ENCODE measurements at regions not wholly inside any gene's neighbourhood (a gene's known extent, or its start where the extent isn't known, plus 50 kb on each side); places are given as distances from the start of the nearest gene placed in this dataset.
"Not testable (repeated sequence)": the region's sequence is repeated elsewhere in the genome, so short reads cannot be mapped to it uniquely, and the experiment has no call there.

DNA sequence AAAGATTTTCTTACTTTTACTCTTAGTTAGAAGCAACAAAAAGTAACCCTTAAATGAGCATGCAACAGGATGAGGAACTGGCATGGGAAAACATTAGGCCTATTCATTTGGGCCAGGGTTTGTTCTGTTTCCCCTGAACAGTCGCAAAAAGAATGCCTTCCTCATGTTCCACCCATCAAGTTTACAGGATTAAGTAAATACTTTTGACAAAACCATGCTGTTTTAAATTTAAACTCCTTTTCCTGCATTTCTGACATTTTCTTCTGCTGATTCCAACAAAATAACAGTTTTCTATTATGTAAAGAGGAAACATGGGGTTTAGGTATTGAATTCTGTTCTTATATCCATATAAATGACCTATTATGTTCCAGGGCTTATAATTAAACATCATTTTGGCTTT is 236.6 kb upstream of the ACTBL2 start:
- Histone ChIP-seq H3K4me3 (no peak overlapping the region), H3K27ac (no peak overlapping the region), H3K27me3 (no peaks in the 10 kb centered on the region), H3K9me3 (no peaks in the 10 kb centered on the region), H3K36me3 (no peaks in the 10 kb centered on the region), H3K4me1 (ENCODE audit: insufficient read depth) (no peaks in the 10 kb centered on the region)
- intact Hi-C loops (cut with DNase I), result no loop called here
- 30 to 44% (median 32%) methylated on average over 1 of the region's 1 CpG for WGBS, 3 donors
- no peak for DNase-seq
- no peak for TF ChIP-seq EP300 (IDR thresholded peaks at IDR 0.05)
- TF ChIP-seq, protein P1, sequence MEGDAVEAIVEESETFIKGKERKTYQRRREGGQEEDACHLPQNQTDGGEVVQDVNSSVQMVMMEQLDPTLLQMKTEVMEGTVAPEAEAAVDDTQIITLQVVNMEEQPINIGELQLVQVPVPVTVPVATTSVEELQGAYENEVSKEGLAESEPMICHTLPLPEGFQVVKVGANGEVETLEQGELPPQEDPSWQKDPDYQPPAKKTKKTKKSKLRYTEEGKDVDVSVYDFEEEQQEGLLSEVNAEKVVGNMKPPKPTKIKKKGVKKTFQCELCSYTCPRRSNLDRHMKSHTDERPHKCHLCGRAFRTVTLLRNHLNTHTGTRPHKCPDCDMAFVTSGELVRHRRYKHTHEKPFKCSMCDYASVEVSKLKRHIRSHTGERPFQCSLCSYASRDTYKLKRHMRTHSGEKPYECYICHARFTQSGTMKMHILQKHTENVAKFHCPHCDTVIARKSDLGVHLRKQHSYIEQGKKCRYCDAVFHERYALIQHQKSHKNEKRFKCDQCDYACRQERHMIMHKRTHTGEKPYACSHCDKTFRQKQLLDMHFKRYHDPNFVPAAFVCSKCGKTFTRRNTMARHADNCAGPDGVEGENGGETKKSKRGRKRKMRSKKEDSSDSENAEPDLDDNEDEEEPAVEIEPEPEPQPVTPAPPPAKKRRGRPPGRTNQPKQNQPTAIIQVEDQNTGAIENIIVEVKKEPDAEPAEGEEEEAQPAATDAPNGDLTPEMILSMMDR (IDR thresholded peaks at IDR 0.05), result no peak

DNA sequence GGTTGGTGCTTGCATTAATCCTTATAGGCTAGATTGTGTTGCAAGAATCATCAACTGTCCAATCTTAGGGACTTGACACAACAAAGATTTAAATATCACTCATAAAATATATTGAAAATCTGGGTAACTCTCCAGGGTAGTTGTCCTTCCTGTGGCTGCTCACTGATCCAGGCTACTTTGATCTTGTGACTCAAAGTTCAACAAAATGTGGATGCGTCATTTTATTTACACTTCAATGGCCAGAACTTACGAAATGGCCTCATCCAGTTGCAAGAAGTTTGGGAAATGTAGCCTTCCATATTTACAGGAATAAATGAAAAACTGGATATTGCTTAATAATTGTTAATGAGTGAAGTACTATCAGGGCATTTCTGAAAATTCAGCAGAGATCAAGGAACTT is 235.5 kb upstream of the ACTBL2 start:
- Histone ChIP-seq H3K27me3 (no peaks in the 10 kb centered on the region), H3K27ac (no peak overlapping the region), H3K4me3 (no peak overlapping the region), H3K4me1 (ENCODE audit: insufficient read depth) (no peaks in the 10 kb centered on the region), H3K36me3 (no peaks in the 10 kb centered on the region), H3K9me3 (no peaks in the 10 kb centered on the region)
- TF ChIP-seq, protein P1 (IDR thresholded peaks at IDR 0.05), result no peak
- no peak for TF ChIP-seq POLR2A (IDR thresholded peaks at IDR 0.05)
- TF ChIP-seq EP300 (IDR thresholded peaks at IDR 0.05), result no peak
- DNase-seq, result no peak
- 35 to 41% (median 40%) methylated on average over 2 of the region's 2 CpGs for WGBS, 3 donors
- intact Hi-C loops (cut with DNase I), result no loop called here

DNA sequence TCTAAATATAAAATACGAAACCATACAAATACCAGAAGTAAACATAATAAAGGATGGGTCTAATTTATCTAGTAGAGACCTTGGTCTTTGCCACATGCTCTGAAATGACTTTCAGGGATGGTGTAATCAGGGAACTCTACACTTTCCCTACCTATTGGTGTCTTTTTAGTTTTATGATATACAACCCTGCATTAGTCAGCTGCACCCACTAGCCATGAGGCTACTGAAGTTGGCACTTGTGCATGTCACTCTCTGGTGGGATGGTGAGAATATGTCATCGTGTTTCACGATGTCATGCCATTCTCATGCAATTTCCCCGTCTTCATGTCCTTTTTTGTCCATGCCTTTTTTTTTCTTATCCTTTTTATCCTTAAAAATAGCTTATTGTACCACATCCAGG is 234.9 kb upstream of the ACTBL2 start:
- Histone ChIP-seq H3K4me3 (no peak overlapping the region), H3K9me3 (no peaks in the 10 kb centered on the region), H3K27ac (no peak overlapping the region), H3K27me3 (no peaks in the 10 kb centered on the region), H3K4me1 (ENCODE audit: insufficient read depth) (no peaks in the 10 kb centered on the region), H3K36me3 (no peaks in the 10 kb centered on the region)
- intact Hi-C loops (cut with DNase I), result no loop called here
- no peak for DNase-seq
- TF ChIP-seq, protein P1 (IDR thresholded peaks at IDR 0.05), result no peak
- TF ChIP-seq POLR2A (IDR thresholded peaks at IDR 0.05) (no peak), EP300 (IDR thresholded peaks at IDR 0.05) (no peak)
- 65 to 71% (median 68%) methylated on average over 4 of the region's 4 CpGs for WGBS, 3 donors

DNA sequence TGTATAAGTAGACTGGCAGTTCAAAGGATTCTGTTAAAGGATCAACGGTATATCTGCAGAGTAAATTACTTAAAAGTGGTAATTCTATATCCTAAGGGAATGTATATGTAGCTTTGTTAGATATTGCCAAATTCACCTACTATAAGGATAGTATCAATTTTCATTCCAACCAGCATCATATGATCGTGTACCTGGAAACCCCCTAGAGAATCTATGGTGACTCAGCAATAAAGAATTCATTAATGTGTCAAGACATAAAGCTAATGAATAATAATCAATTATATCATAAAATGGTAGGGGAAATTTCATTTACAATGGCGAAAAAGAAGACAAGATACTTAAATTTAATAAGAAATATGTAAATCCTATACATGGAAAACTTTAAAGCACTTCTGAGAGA is 234.1 kb upstream of the ACTBL2 start:
- 89 to 93% (median 91%) methylated on average over 3 of the region's 3 CpGs for WGBS, 3 donors
- Histone ChIP-seq H3K4me1 (ENCODE audit: insufficient read depth) (no peaks in the 10 kb centered on the region), H3K36me3 (no peaks in the 10 kb centered on the region), H3K9me3 (no peaks in the 10 kb centered on the region), H3K27me3 (no peaks in the 10 kb centered on the region), H3K27ac (no peak overlapping the region), H3K4me3 (no peak overlapping the region)
- TF ChIP-seq EP300 (IDR thresholded peaks at IDR 0.05) (no peak), POLR2A (IDR thresholded peaks at IDR 0.05) (no peak)
- TF ChIP-seq, protein P1 (IDR thresholded peaks at IDR 0.05), result no peak
- intact Hi-C loops (cut with DNase I), result no loop called here
- no peak for DNase-seq

DNA sequence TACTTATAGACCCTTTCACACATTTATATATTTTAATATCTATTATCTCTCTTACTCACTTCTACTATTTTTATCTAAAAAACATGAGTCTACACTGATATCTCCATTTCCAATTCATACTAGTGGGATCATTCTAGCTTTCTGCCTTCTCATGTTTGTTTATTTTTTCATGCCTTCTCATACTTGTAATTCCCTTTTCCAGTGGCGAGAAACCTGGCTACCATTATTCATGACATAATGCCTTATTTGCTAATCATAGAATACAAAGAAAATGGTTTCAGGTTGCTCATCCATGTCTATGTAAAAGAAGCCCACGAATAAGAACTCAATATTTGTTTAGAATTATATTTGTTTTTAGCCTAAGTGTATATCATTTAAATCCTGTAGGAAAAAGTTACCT is 232.7 kb upstream of the ACTBL2 start:
- H3K9me3 ChIP-seq, result no peaks in the 10 kb centered on the region
- TF ChIP-seq POLR2A (IDR thresholded peaks at IDR 0.05) (no peak), EP300 (IDR thresholded peaks at IDR 0.05) (no peak)
- no peaks in the 10 kb centered on the region for H3K27me3 ChIP-seq
- no peak for DNase-seq
- no peak overlapping the region for H3K4me3 ChIP-seq
- WGBS, 3 donors, result 44 to 48% (median 45%) methylated on average over 2 of the region's 2 CpGs
- H3K27ac ChIP-seq, result no peak overlapping the region
- intact Hi-C loops (cut with DNase I), result no loop called here
- H3K36me3 ChIP-seq, result no peaks in the 10 kb centered on the region
- H3K4me1 ChIP-seq (ENCODE audit: insufficient read depth), result no peaks in the 10 kb centered on the region

DNA sequence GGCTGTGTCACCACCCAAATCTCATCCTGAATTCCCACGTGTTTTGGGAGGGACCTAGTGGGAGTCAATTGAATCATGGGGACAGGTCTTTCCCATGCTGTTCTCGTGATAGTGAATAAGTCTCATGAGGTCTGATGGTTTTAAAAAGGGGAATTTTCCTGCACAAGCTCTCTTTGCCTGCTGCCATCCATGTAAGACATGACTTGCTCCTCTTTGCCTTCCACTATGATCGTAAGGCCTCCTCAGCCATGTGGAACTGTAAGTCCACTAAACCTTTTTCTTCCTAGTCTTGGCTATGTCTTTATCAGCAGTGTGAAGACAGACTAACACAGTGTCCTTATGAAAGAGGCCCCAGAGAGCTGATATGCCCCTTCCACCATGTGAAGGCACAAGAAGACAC is 230.9 kb upstream of the ACTBL2 start:
- H3K9me3 ChIP-seq; H3K27me3 ChIP-seq; H3K4me1 ChIP-seq (ENCODE audit: insufficient read depth); H3K36me3 ChIP-seq; H3K4me3 ChIP-seq; intact Hi-C loops (cut with DNase I); DNase-seq; H3K27ac ChIP-seq: not testable (repeated sequence)
- 92 to 96% (median 95%) methylated on average over 3 of the region's 3 CpGs for WGBS, 3 donors

Measured in ovary (tissue), 7 donors.